ENCODE measurements at regions not wholly inside any gene's neighbourhood (a gene's known extent, or its start where the extent isn't known, plus 50 kb on each side); places are given as distances from the start of the nearest gene placed in this dataset.

- DNase-seq = no peak
Observed at GRCh38 chr10:6305401-6306321, 102.9 kb downstream of the PFKFB3 start.

- DNase-seq = no peak
Observed at GRCh38 chr10:6306917-6307316, 104.2 kb downstream of the PFKFB3 start.

GRCh38 chr10:6309816-6310215, 107.1 kb downstream of the PFKFB3 start:
- DNase-seq = no peak

- no peak for DNase-seq
Observed at GRCh38 chr10:6310977-6311376, 108.2 kb downstream of the PFKFB3 start.

- no peak for DNase-seq
Observed at GRCh38 chr10:6311700-6312330, 109.1 kb downstream of the PFKFB3 start.

- no peak for DNase-seq
Observed at GRCh38 chr10:6312636-6313035, 109.9 kb downstream of the PFKFB3 start.

GRCh38 chr10:6313111-6313895, 110.6 kb downstream of the PFKFB3 start:
- DNase-seq = no peak

- no peak for DNase-seq
Observed at GRCh38 chr10:6314620-6315205, 112.0 kb downstream of the PFKFB3 start.

GRCh38 chr10:6319119-6319518, 116.4 kb downstream of the PFKFB3 start:
- no peak for DNase-seq

GRCh38 chr10:6320320-6321010, 117.7 kb downstream of the PFKFB3 start:
- no peak for DNase-seq

GRCh38 chr10:6321880-6322279, 119.1 kb downstream of the PFKFB3 start:
- DNase-seq = no peak

GRCh38 chr10:6322805-6323204, 120.1 kb downstream of the PFKFB3 start:
- no peak for DNase-seq

GRCh38 chr10:6327961-6328698, 125.4 kb downstream of the PFKFB3 start:
- DNase-seq = no peak

GRCh38 chr10:6328699-6329423, 126.1 kb downstream of the PFKFB3 start:
- DNase-seq = no peak

- no peak for DNase-seq
Observed at GRCh38 chr10:6333086-6333485, 130.4 kb downstream of the PFKFB3 start.

- DNase-seq = no peak
Observed at GRCh38 chr10:6333973-6334372, 131.2 kb downstream of the PFKFB3 start.

GRCh38 chr10:6336016-6336415, 133.3 kb downstream of the PFKFB3 start:
- no peak for DNase-seq

GRCh38 chr10:6337382-6337781, 134.7 kb downstream of the PFKFB3 start:
- DNase-seq = no peak

GRCh38 chr10:6338361-6338760, 135.6 kb downstream of the PFKFB3 start:
- no peak for DNase-seq

GRCh38 chr10:6339891-6340290, 137.2 kb downstream of the PFKFB3 start:
- no peak for DNase-seq

- no peak for DNase-seq
Observed at GRCh38 chr10:6342096-6342685, 139.5 kb downstream of the PFKFB3 start.

Data from activated CD4-positive, CD25-positive, alpha-beta regulatory T cell treated with anti-CD3 and anti-CD28 coated beads, Interleukin-2, amount 50 U/mL, for 72 hours (primary cell).